GM12865 (cell line): ENCODE measurements at regions not wholly inside any gene's neighbourhood (a gene's known extent, or its start where the extent isn't known, plus 50 kb on each side); places are given as distances from the start of the nearest gene placed in this dataset.
"Not testable (repeated sequence)": the region's sequence is repeated elsewhere in the genome, so short reads cannot be mapped to it uniquely, and the experiment has no call there.

Experiments
- DNase-seq: peaks from one replicate; pipeline ENCODE4 v3.0.0; 2010; ENCODE audit warnings: low read depth
- H3K4me3 ChIP-seq: 2 replicates; pipeline ENCODE4 v1.5.1; 2011; ENCODE audit warnings: mild to moderate bottlenecking, low read depth, low read length, control low read depth
- TF ChIP-seq, protein P1 (sequence below): IDR thresholded peaks from 2 replicates; pipeline ENCODE4 v1.5.1; 2011; ENCODE audit warnings: low read length, control low read depth, low read depth, inconsistent platforms; ENCODE audit not compliant: insufficient read depth; ENCODE audit errors: missing control alignments

GRCh38 chr1:176341656-176342055 is 121.3 kb upstream of the PAPPA2 start:
- TF ChIP-seq, protein P1, sequence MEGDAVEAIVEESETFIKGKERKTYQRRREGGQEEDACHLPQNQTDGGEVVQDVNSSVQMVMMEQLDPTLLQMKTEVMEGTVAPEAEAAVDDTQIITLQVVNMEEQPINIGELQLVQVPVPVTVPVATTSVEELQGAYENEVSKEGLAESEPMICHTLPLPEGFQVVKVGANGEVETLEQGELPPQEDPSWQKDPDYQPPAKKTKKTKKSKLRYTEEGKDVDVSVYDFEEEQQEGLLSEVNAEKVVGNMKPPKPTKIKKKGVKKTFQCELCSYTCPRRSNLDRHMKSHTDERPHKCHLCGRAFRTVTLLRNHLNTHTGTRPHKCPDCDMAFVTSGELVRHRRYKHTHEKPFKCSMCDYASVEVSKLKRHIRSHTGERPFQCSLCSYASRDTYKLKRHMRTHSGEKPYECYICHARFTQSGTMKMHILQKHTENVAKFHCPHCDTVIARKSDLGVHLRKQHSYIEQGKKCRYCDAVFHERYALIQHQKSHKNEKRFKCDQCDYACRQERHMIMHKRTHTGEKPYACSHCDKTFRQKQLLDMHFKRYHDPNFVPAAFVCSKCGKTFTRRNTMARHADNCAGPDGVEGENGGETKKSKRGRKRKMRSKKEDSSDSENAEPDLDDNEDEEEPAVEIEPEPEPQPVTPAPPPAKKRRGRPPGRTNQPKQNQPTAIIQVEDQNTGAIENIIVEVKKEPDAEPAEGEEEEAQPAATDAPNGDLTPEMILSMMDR: no peak
- H3K4me3 ChIP-seq: no peak overlapping the region
- no peak for DNase-seq

DNA sequence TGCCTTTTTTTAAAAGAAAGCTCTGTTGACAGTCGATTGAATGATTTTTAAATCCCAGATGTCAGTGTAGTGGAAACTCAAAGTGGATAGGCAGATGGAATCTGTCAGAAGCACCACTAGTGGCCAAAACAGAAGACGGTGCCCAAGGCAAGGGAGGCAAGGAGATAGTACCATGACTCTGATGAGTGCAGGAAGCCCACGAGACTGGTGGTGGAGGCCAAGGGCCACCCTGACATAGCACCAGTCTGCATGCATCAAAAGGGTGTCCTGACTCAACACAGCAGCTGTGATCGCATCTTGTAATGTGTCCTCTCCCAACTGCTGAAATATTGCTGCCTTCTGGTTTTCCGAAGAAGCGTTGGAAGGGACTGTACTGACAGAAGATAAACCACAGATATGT is 124.1 kb upstream of the PAPPA2 start:
- DNase-seq: no peak
- H3K4me3 ChIP-seq: no peak overlapping the region
- TF ChIP-seq, protein P1: no peak

- H3K4me3 ChIP-seq: no peak overlapping the region
- TF ChIP-seq, protein P1: no peak
- DNase-seq: no peak
Observed at GRCh38 chr1:176330782-176331181, 123.7 kb upstream of the COP1 start.

- TF ChIP-seq, protein P1: no peak
Observed at GRCh38 chr1:176325664-176326063, 118.6 kb upstream of the COP1 start.

GRCh38 chr1:176323472-176323871 is 116.4 kb upstream of the COP1 start:
- no peak for DNase-seq
- H3K4me3 ChIP-seq: no peak overlapping the region
- TF ChIP-seq, protein P1: no peak

More at GRCh38 chr1:176325664-176326063, 118.6 kb upstream of the COP1 start:
- no peak overlapping the region for H3K4me3 ChIP-seq
- DNase-seq: no peak

GRCh38 chr1:176315519-176316220 is 108.6 kb upstream of the COP1 start:
- no peak for DNase-seq
- no peak overlapping the region for H3K4me3 ChIP-seq
- TF ChIP-seq, protein P1: no peak

DNA sequence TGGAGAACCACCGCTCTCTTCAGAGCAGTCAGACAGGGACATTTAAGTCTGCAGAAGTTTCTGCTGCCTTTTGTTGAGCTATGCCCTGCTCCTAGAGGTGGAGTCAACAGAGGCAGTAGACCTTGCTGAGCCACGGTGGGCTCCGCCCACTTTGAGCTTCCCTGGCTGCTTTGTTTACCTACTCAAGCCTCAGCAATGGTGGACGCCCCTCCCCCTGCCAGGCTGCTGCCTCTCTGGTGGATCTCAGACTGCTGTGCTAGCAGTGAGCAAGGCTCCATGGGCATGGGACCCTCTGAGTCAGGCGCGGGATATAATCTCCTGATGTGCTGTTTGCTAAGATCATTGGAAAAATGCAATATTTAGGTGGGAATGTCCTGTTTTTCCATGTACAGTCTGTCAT is 89.5 kb upstream of the COP1 start:
- H3K4me3 ChIP-seq, DNase-seq: not testable (repeated sequence)
